ENCODE measurements at regions not wholly inside any gene's neighbourhood (a gene's known extent, or its start where the extent isn't known, plus 50 kb on each side); places are given as distances from the start of the nearest gene placed in this dataset.

GRCh38 chr10:131516285-131516684 lies 204.8 kb upstream of the TCERG1L start:
- TF ChIP-seq CTCF (IDR thresholded peaks at IDR 0.05) (no peak), POLR2A (IDR thresholded peaks at IDR 0.05) (no peak)

Data from Peyer's patch (tissue), 4 donors.